HG03354 (cell line): ENCODE measurements at regions not wholly inside any gene's neighbourhood (a gene's known extent, or its start where the extent isn't known, plus 50 kb on each side); places are given as distances from the start of the nearest gene placed in this dataset.

Experiments
- ATAC-seq: cut with Tn5 transposase; IDR thresholded peaks from one replicate; pipeline ENCODE4 v1.9.1; 2021; ENCODE audit warnings: mild to moderate bottlenecking; ENCODE audit not compliant: unreplicated experiment, poor library complexity, severe bottlenecking

DNA sequence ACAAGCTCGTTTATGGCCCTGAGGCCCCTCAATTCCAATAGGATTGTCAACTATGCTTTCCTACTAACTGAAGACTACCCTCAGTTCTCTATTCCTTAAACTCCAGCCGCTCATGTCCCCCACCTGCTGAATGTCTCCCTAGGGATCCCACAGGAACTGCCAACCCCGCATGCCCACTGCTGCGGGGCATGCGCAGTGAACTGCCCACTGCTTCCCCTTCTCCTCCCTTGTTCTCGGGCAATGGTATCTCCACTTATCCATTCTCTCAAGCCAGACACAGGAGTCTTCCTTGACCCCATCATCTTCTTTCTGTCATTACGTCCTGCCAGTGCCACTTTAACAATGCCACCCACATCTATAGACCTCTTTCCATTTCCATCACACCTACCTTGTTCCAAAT, 90.0 kb downstream of the FGF18 start:
- ATAC-seq = no peak

DNA sequence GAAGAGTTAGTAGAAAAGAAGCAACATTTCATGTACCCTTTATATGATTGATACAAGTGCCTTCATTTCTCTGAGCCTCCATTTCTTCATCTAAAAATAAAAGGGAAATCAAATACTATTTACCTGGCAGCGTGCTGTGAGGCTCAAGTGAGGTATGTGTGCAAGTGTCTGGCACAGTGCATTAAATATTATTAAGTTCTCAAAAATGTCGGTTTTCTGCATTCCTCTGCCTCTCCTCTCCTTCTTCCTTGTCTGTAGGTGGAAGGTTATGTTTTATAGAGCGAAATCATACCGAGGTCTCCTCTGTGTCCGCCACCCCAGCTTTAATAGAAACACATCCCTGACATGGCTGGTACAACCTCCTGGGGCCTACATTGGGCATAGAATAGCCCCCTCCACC, 93.0 kb downstream of the FGF18 start:
- no peak for ATAC-seq

DNA sequence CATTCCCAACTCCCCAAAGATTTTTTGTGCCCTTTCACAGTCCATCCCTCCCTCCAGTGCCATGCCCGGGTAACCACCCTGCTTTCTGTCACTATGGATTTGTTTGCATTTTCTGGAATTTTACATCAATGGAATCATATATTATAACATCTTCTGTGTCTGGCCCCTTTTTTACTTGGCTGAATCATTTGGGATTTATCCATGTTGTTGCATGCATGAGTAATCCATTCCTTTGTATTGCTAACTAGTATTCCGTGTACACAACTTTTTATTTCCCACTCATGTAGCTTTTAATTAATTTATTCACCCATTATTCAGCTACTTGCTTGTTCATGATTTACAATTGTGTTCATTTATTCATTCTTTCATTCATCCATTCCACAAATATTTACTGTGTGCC, 94.1 kb downstream of the FGF18 start:
- ATAC-seq = no peak

DNA sequence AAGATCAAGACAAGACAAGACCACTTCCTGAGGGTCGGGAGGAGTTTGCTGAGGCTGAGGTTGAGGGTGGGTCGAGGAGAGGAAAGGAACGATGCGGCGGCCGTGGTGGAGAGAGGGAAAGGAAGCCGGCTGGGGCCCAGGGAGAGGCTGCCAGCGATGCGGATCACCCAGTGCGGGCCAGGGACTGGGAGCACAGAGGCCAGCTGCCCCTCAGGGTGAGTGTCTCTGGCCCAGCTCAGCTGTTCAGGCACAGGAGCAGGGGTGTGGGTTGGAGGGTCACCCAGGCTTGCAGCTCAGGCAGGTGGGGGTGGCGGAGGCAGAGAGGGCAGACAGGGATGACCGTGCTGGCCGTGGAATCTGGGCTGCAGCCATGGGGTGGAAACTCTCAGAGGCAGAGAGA, 99.5 kb downstream of the FGF18 start:
- no peak for ATAC-seq

DNA sequence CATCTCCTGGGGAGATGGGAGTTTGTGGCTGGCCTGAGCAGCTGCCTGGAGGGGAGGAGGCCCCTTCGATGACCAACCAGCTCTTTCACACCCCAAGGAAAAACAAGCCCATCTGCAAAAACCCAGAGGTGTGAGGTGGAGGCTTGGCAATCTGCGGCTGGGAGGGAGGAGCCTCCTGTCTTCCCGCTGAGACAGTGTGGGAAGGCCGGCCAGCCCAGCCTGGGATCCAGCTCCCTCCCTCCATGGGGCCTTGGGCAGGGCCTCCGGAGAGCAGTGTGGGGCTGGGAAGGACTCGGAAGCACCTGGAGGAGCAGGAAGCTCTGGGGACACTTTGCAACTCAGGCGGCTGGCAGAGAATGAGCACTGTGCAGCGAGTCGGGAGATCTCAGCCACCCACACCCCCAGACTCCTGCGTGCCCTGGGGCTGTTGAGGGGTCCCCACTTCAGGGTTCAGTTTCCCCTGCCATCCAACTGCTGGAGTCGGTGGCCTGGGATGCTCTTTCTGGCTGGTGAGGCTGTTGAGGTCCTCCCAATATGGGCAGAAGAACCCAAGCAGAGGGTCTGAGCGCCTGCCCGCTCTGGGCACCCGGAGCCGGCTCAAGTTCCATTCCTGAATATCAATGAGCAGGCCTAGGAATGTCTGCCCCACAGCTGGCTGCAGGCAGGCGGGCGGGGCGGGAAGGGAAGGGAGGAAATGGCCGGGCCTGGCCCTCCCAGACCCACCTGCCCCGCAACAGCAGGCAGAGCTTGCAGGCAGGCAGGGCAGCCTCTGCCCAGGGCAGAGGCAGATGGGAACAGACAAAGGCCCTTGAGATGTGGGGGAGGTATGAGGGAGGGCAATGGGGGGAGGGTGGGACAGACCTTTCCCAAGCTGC, 101.1 kb downstream of the FGF18 start:
- ATAC-seq = no peak

DNA sequence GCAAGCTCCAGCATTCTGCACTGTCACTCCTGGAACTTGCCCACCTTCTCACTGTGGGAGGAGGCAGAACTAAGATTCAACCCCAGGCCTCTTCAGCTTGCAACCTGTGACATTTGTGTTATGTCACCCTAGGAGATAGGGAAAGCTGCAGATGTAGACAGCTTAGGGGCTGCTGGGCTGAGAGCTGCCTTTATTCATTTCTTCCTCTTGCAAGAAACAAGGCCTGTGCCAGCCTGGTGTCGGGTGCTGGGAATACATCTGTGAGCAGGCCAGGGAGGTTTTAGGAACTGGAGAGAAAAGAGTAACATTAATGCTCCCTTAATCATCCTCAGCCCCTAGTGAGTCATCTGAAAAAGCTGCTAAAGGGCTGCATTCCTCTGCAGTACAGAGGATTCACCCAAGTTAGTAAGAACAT, 101.8 kb downstream of the FGF18 start:
- ATAC-seq = no peak

DNA sequence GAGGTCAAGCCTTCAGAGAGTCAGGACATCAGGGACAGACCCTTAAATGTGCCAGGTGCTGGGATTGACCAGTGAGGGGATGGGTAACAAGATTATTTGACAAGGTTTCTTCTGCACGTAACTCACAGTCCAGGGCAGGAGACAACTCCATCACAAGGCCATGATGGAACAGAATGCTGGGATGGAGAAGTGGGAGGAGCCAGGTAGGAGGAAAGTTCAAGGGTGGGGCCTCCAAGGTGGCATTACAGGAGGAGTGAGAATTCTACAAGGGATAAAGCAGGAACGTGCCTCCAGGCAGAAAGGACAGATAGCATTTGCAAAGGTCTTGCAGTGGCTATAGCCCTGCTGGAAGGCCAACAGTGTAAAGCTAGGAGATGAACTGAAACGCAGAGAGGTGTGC, 102.2 kb downstream of the FGF18 start:
- no peak for ATAC-seq

DNA sequence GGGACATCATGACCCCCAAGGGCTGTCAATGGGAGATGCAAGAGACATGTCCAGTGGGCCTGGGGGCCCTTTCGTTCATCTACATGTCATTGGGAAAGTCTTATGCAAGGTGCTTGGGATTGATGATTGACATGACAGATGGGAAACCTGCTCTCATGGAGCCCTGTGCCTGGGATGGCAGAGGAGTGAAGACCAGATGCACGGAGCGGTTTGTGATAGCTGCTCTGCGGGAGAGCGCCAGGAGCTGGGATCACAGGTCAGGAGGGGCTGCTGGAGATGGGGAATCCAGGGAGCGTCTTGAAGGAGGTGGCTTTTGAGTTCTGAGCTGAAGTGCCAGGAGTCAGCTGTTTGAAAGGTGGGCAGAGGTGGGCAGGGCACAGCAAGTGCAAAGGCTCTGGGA, 104.3 kb downstream of the FGF18 start:
- ATAC-seq = no peak

DNA sequence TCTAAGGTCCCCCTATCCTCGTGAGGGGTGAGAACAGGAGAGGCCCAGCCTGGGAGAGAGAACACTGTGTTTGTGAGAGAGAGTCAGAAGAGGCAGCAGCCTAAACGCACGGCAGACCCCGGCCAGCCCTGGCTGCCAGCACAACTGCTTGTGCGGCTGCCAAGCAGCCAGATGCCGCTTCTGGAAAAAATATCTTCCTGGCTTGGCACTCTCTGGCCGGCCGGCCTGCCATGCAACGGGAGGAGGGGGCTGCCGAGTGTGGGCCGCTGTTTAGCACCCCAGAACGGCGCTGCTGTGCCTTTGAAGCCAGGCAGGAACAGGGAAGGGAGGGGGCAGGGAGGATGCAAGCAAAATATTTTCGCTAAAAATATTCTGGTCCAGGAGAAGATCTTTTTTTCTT, 105.0 kb downstream of the FGF18 start:
- no peak for ATAC-seq

DNA sequence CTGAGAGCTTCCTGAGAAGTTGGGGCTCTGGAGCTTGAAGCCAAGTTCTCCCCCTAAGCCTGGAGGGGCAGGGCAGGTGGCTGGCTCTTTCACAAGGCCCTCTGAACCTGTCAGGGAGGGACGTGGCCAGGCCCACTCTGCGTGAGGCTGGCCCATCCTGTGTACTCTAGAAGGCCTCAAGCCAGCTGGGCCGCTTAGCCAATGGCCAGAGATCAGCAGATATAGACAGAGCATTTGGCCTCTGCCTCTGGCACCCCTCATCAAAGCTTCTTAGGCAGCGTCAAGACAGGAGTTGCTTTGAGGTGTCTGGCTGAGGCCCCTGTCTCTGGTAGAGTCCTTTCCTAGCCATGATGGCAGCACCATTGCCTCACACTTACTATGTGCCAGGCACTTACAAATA, 105.6 kb downstream of the FGF18 start:
- ATAC-seq = no peak

DNA sequence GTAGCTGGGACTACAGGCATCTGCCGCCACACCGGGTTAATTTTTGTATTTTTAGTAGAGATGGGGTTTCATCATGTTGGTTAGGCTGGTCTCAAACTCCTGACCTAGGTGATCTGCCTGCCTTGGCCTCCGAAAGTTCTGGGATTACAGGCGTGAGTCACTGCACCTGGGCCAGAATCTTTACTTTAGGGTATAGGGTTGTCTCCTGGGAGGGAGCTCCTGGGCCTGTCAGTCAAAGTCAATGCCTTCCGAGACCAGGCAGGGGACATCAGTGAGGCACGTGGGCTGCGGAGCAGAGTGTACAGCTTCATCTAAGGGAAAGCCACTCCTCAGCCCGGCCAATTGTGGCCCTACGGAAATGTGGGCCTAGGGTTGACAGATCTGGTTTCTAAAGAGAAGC, 108.6 kb downstream of the FGF18 start:
- no peak for ATAC-seq

DNA sequence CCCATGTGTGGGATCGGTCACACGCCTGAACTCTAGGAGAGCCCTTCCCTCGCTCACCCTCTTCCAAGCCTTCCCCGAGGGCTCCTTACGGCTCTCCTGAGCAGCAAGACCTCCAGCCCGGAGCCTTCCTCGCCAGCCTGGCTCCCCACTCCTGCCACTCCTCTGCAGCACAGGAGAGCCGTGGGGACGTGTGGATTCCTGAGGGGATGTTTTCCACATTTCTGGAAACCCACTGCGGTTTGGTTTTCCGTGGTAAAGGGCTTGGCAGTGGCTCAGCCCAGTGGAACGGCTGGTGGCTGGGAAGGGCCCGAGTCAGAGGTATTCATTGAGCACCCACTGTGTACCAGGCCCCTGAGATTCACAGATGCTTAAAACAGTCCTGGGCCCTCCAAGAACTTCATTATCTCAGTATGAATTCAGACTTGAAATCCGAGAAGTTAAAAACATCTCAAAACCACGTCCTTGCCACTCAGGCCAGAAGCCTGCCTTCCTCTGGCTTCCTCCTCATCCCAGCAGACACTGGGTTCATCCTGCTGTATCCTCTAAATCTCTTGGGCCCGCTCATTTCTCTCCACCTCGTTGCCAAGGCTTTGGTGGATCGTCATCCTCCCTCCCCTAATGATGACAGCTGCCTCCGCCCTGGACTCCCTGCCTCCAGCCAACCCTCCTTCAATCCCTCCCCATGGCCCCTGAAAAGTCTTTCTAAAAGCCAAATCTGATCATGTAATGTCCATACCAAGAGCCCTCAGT, 109.6 kb downstream of the FGF18 start:
- no peak for ATAC-seq

DNA sequence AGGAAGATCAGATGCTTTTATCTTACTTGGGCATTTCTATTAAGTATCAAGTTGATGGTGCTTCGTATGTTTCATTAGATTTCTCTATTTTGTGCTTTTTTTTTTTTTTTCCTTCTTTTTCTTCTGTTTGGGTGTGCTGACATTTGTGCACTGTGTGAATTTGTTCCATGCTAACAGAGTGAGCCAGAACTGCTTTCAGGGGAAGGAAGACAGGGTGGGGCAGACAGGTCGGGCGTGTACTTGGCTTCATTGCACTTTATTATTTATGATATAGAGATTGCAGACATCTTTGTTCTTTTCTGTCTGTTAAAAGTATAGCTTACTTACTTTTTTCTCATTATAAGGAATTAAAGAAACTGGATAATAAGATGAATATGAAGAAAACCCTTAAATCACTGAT, 112.2 kb downstream of the FGF18 start:
- ATAC-seq = no peak

DNA sequence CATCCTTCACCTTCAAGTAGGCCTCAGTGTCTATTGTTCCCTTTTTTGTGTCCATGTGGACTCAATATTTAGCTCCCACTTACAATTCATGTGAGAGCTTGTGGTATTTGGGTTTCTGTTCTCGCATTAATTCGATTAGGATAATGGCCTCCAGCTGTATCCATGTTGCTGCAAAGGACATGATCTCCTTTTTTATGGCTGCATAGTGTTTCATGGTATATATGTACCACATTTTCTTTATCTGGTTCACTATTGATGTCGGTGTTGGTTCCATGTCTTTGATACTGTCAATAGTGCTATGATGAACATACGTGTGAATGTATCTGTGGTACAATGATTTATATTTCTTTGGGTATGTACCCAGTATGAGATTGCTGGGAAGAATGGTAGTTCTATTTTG, 113.7 kb downstream of the FGF18 start:
- ATAC-seq = no peak

DNA sequence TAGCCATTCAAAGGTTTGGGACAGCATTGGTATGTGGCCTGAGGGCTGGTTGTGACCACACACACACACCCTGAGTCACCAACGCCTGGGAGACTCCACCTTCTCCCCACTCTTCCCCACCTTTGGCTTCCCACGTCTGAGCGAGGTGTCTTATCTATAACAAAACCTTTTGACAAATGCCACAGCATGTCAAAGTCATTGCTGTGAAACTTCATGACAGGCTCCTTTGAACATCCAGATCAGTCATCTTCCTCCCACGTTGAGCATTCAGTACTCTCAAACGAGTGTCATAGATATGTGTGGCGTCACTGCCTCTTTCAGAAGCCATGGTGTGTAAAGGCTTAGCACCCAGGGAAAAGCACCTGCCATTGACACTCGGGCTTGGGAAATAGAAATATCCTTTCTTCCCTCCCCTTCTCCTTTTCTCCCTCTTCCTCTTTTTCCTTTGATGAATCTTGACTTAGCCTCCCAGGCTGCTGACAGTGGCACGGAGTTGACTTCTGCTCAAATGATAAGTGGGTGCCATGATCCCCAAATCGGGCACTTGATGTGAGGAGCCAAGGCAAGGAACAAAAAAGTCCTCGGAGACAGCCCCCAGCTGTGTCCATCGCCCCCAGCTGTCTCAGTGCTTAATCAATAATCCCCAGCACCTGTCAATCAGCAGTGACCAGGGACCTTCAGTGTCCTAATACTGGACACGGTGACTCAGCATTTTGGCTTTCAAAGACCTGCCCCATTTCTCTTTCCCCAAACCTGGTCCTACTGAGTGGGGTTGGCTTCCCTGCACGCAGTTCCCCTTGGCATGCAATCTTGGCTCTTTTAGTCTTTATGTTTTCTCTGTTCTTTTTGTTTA, 114.8 kb downstream of the FGF18 start:
- ATAC-seq = no peak

DNA sequence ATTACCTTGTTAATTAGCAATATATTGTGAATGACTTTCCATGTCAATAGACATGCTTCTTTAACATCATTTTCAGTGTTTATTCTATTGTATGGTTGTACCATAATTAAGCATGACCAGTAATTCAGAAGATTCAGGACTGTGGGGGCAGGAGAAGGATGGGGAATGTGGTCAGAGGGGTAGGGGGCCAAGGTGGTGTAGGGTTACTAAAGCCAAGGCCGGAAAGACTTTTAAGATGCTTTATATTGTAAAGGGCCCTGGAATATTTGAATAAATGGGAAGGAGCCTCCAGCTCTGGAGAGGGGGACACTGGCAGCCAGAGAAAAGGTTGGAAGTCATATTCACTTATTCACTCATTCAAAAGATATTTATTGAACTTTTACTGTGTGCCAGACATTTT, 115.7 kb downstream of the FGF18 start:
- ATAC-seq = no peak

DNA sequence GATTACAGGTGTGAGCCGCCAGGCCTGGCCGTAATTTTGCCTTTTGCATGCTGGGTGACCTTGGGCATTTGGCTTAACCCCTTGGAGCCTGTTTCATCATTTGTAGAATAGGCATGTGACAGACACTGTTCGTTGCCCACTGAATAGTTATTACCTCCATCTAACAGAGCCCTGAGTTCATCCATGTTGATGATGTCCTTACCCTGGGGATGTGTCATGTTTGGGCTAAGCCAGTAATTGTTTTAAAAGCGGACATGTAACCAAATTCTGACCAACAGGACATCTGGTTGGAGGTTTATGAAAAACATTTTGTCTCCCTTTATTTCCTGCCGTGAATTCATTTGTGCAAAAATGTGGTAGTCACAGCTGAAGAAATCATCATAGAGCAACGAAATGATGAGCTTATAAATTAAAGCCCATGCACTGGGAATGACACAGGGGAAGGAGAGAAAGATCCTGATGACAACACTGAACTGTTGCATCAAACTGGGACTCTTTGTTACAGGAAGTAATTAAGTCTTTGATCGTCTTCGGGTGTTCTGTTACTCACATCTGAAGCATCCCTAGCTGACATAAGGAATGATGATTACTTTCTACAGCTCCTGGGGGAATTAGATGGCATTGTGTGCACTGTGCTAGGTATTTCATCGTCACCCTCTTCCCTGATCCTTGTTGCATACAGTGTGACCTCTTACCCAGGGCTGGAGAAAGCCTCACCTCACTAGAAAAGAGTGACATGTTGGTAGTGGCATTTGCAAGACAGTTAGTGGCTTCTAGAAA, 117.8 kb downstream of the FGF18 start:
- ATAC-seq = no peak

DNA sequence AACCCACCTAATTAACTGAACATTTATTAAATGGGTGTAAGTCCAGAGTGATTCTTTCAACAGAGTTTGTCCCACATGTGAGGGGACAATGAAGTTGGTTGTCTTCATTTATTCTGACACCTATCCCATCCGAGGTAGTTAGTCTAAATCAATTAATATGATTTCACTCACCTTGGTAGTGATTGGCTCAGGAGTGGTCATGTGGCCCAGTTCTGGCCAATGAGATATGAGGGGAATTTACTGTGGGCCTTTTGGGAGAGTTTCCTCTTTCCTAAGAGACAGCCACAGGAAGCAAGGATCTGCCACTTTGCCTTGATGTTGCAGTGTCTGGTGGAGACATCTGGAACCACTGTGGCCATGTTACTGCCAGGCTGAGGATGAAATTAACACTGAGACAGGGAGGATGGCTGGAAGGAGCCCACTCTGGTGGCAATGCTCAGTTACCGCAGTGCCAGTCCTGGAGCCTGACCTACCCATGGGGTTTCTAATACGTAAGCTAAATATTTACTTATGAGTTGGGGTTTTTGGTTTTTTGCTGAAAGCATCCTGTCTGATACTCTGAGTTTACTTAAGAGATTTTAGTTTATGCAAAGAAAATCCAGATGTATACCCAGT, 118.6 kb downstream of the FGF18 start:
- no peak for ATAC-seq

DNA sequence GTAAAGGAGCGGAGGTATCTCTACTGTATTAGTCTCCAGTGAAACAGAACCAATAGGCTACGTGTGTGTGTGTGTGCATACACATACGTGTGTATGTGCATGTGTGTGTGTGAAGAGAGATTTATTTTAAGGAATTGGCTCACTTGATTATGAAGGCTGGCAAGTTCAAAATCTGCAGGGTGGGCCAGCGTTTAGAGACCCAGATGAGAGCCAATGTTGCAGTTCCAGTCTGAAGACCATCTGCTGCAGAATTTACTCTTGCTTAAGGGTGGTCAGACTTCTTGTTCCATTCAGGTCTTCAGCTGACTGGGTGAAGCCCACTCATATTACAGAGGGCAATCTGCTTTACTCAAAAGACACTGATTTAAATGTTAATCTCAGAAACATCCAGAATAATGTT, 119.2 kb downstream of the FGF18 start:
- no peak for ATAC-seq
